DOHH2 (cell line): ENCODE measurements at regions not wholly inside any gene's neighbourhood (a gene's known extent, or its start where the extent isn't known, plus 50 kb on each side); places are given as distances from the start of the nearest gene placed in this dataset.

Source experiments
- H3F3A ChIP-seq: fragments of 200-600 bp; sonication (generic), shearing (Covaris generic); 2 replicates; pipeline ENCODE4 v1.6.0; 2016; ENCODE audit warnings: antibody characterized with exemption, mild to moderate bottlenecking; ENCODE audit not compliant: control insufficient read depth, insufficient read depth
- H3K27ac ChIP-seq: fragments of 200-600 bp; sonication (generic); 2 replicates; pipeline ENCODE4 v1.5.1; 2014; ENCODE audit warnings: low read depth, mild to moderate bottlenecking, low read length, moderate library complexity
- H3K27me3 ChIP-seq: fragments of 200-600 bp; sonication (generic); 2 replicates; pipeline ENCODE4 v1.6.1; 2014; ENCODE audit warnings: mild to moderate bottlenecking, low read length, mixed read lengths; ENCODE audit not compliant: control insufficient read depth
- H3K36me3 ChIP-seq: fragments of 200-600 bp; sonication (generic); 2 replicates; pipeline ENCODE4 v1.6.1; 2014; ENCODE audit warnings: mild to moderate bottlenecking, low read length, moderate library complexity, mixed read lengths; ENCODE audit not compliant: control insufficient read depth
- H3K4me1 ChIP-seq: fragments of 200-600 bp; sonication (generic); 2 replicates; pipeline ENCODE4 v1.6.1; 2014; ENCODE audit warnings: mild to moderate bottlenecking, low read length, mixed read lengths; ENCODE audit not compliant: control insufficient read depth
- H3K4me2 ChIP-seq: fragments of 200-600 bp; sonication (generic); 2 replicates; pipeline ENCODE4 v1.6.0; 2014; ENCODE audit warnings: mild to moderate bottlenecking, low read length, moderate library complexity
- H3K4me3 ChIP-seq: fragments of 200-600 bp; sonication (generic); 2 replicates; pipeline ENCODE4 v1.5.1; 2014; ENCODE audit warnings: mild to moderate bottlenecking, low read length, mixed read lengths
- H3K79me2 ChIP-seq: fragments of 200-600 bp; sonication (generic); 2 replicates; pipeline ENCODE4 v1.6.1; 2014; ENCODE audit warnings: mild to moderate bottlenecking, low read length, mixed read lengths; ENCODE audit not compliant: control insufficient read depth
- H3K9me2 ChIP-seq: fragments of 200-600 bp; sonication (generic); replicated peaks from 2 replicates; pipeline ENCODE4 v1.6.1; 2014; ENCODE audit warnings: mild to moderate bottlenecking, low read length, mixed read lengths; ENCODE audit not compliant: control insufficient read depth
- H3K9me3 ChIP-seq: fragments of 200-600 bp; sonication (generic); 2 replicates; pipeline ENCODE4 v1.6.1; 2014; ENCODE audit warnings: antibody characterized with exemption, low read length, mixed read lengths; ENCODE audit not compliant: control insufficient read depth, insufficient read depth
- H4K20me1 ChIP-seq: fragments of 200-600 bp; sonication (generic); 2 replicates; pipeline ENCODE4 v1.6.0; 2014; ENCODE audit warnings: low read depth, mild to moderate bottlenecking, antibody characterized with exemption, low read length, moderate library complexity; ENCODE audit not compliant: control insufficient read depth, insufficient read depth
- EZH2phosphoT487 ChIP-seq: fragments of 200-600 bp; sonication (generic); IDR thresholded peaks from 2 replicates; pipeline ENCODE4 v1.6.1; 2017; ENCODE audit warnings: borderline replicate concordance, mild to moderate bottlenecking, antibody characterized with exemption, low read length, moderate library complexity, mixed read lengths
- TF ChIP-seq, protein P1 (sequence below): fragments of 200-600 bp; sonication (generic); IDR thresholded peaks from one replicate; pipeline ENCODE4 v1.5.1; 2014; ENCODE audit warnings: antibody characterized with exemption, mild to moderate bottlenecking, low read depth, low read length; ENCODE audit not compliant: poor library complexity, severe bottlenecking

DNA sequence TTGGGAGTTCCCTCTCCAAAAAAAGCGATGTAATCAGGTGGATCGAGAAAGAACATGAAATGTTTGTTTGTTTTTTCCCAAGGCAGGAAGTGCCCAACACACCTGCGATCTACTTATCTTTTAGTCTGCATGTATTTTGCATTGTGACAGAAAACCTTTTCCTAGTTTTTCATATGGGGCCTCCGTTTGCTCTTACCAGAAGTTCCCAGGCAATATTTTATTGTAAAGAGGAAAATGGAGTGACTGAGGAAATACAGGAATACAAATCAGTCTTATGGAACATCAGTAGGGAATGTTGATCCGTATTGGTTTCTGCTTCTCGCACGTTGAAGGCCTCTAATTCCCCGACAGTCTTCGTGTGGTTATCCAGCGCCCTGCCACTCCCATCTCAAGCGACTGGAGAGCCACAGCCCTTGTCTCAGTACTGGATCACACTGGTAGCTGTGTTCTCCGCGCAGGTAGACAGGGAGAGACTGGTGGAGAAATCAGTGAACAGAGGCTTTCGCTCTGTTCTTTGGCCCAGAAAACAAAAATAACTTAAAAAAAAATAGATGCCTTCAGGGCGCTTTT lies 107.4 kb downstream of the TRIM27 start:
- Histone ChIP-seq H3K36me3 (no peaks in the 10 kb centered on the region), H4K20me1 (no peaks in the 10 kb centered on the region), H3K79me2 (no peaks in the 10 kb centered on the region), H3K4me1 (peaks cover 27% of the 10 kb centered on the region), H3K9me2 (no peaks in the 10 kb centered on the region), H3K4me3 (no peak overlapping the region), H3K27me3 (peaks cover 8% of the 10 kb centered on the region; the same call in 1 of the 2 replicates), H3K4me2 (no peak overlapping the region; the same call in 1 of the 2 replicates), H3K27ac (no peak overlapping the region), H3K9me3 (no peaks in the 10 kb centered on the region), H3F3A (peaks cover 5% of the 10 kb centered on the region; the same call in 1 of the 2 replicates)
- TF ChIP-seq EZH2phosphoT487, result no peak
- TF ChIP-seq, protein P1, sequence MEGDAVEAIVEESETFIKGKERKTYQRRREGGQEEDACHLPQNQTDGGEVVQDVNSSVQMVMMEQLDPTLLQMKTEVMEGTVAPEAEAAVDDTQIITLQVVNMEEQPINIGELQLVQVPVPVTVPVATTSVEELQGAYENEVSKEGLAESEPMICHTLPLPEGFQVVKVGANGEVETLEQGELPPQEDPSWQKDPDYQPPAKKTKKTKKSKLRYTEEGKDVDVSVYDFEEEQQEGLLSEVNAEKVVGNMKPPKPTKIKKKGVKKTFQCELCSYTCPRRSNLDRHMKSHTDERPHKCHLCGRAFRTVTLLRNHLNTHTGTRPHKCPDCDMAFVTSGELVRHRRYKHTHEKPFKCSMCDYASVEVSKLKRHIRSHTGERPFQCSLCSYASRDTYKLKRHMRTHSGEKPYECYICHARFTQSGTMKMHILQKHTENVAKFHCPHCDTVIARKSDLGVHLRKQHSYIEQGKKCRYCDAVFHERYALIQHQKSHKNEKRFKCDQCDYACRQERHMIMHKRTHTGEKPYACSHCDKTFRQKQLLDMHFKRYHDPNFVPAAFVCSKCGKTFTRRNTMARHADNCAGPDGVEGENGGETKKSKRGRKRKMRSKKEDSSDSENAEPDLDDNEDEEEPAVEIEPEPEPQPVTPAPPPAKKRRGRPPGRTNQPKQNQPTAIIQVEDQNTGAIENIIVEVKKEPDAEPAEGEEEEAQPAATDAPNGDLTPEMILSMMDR, result no peak

DNA sequence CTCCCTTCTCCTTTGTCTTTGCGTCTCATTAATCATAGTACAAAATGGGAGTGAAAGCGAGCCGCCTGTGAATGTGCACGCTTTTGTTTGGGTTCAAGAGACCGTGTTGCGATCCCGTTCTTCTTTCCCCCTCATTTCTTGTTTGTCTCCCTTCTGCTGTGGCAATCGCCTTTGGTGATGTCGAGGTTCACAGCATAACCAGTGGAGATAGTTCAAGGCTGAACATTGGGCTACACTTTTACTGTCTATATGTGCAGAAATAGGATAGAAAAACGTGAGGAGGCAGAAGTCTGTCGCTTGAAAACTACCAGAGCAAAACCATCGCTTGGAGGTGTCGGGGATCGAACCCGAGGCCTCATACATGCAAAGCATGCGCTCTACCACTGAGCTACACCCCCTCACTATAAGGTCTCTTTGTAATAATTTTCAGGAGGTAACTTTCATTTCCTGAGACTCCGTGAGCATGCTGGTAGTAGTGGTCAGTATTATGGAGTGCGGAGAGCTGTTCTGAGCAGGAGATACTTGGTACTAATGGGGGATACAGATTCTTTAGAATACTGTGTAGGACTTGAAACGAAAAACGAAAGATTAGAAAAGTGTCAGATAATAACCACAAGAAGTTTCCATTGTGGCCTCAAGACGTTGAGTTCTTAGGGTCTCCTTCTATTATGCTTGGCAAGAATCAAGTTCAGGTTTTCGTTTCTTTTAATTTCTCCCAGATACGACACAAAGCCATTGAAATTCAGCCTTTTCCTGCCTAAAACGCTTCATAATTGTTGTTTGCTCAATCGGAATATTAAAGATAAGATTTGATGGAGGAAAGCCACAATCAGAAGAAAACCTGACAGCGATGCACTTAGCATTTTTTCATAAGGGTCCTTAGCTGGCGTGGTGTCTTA lies 106.6 kb downstream of the TRIM27 start:
- H3K4me2 ChIP-seq, result peak overlapping the region; percentile 81

DNA sequence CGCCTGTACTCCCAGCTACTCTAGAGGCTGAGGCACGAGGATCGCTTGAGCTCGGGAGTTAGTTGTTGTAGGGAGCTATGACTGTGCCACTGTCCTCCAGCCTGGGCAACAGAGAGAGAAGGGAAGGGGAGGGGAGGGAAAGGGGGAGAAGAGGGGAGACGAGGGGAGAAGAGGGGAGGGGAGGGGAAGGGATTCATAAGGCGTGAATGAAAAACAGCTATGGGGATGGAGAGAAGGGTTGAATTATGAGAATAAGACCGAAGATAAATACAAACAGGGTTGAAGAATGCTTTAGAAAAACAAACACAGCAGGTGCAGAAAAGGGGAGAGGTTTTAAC lies 106.0 kb downstream of the TRIM27 start:
- H3K4me1 ChIP-seq, result peaks cover 23% of the 10 kb centered on the region
- H3K4me3 ChIP-seq, result peak overlapping the region; percentile 73
- H3K9me2 ChIP-seq, result no peaks in the 10 kb centered on the region
- no peaks in the 10 kb centered on the region for H3K36me3 ChIP-seq
- peak overlapping the region; percentile 81 for H3K4me2 ChIP-seq
- no peaks in the 10 kb centered on the region for H3K9me3 ChIP-seq
- no peak overlapping the region for H3K27ac ChIP-seq
- TF ChIP-seq EZH2phosphoT487, result no peak
- TF ChIP-seq, protein P1, result no peak
- H3F3A ChIP-seq, result peaks cover 5% of the 10 kb centered on the region; the same call in 1 of the 2 replicates
- no peaks in the 10 kb centered on the region for H3K79me2 ChIP-seq
- no peaks in the 10 kb centered on the region for H4K20me1 ChIP-seq
- peaks cover 8% of the 10 kb centered on the region; the same call in 1 of the 2 replicates for H3K27me3 ChIP-seq

More for the DNA sequence above, 106.6 kb downstream of the TRIM27 start:
- Histone ChIP-seq H3K79me2 (no peaks in the 10 kb centered on the region), H3F3A (peaks cover 5% of the 10 kb centered on the region; the same call in 1 of the 2 replicates), H3K4me1 (peaks cover 25% of the 10 kb centered on the region), H3K9me2 (no peaks in the 10 kb centered on the region), H3K4me3 (peak overlapping the region; percentile 73), H3K9me3 (no peaks in the 10 kb centered on the region), H3K36me3 (no peaks in the 10 kb centered on the region), H4K20me1 (no peaks in the 10 kb centered on the region), H3K27me3 (peaks cover 8% of the 10 kb centered on the region; the same call in 1 of the 2 replicates), H3K27ac (no peak overlapping the region)
- TF ChIP-seq EZH2phosphoT487, result no peak
- TF ChIP-seq, protein P1, result no peak
